K562 (cell line): ENCODE measurements at regions not wholly inside any gene's neighbourhood (a gene's known extent, or its start where the extent isn't known, plus 50 kb on each side); places are given as distances from the start of the nearest gene placed in this dataset.

Source experiments
- CAMTA2 ChIP-seq: fragments of 250-450 bp; sonication (Bioruptor Pico); conservative IDR thresholded peaks from 2 replicates; pipeline ENCODE4 v1.5.1; 2022
- CBFA2T3 ChIP-seq: fragments of 450-650 bp; IDR thresholded peaks from 2 replicates; pipeline ENCODE4 v1.6.1; 2017
- CBX1 ChIP-seq: sonication (generic); IDR thresholded peaks from 2 replicates; pipeline ENCODE4 v1.6.1; 2016; ENCODE audit warnings: antibody characterized with exemption, low read depth, mild to moderate bottlenecking
- EGR1 ChIP-seq: fragments of 450-650 bp; conservative IDR thresholded peaks from 2 replicates; pipeline ENCODE4 v1.6.1; 2017; ENCODE audit warnings: mild to moderate bottlenecking
- EWSR1 ChIP-seq: fragments of 450-650 bp; IDR thresholded peaks from 2 replicates; pipeline ENCODE4 v1.6.1; 2018; ENCODE audit warnings: borderline replicate concordance, mild to moderate bottlenecking, low read depth, moderate library complexity; ENCODE audit not compliant: partially characterized antibody
- KLF1 ChIP-seq: fragments of 450-650 bp; IDR thresholded peaks from 2 replicates; pipeline ENCODE4 v1.6.1; 2016; ENCODE audit warnings: missing genetic modification characterization, missing compliant biosample characterization
- KLF10 ChIP-seq: fragments of 250-450 bp; sonication (Bioruptor Pico); IDR thresholded peaks from 2 replicates; pipeline ENCODE4 v1.6.1; 2021; ENCODE audit warnings: matching md5 sums
- NCOA2 ChIP-seq, 2 experiments: fragments of 450-650 bp; IDR thresholded peaks; 2 replicates each; pipeline ENCODE4 v1.6.1; 2018; ENCODE audit warnings: mild to moderate bottlenecking in 2 of 2, moderate library complexity in 1 of 2; ENCODE audit not compliant: partially characterized antibody in 2 of 2
- NR1H2 ChIP-seq: sonication (generic); formaldehyde crosslinking; IDR thresholded peaks from 2 replicates; pipeline ENCODE4 v1.4.0; 2020; ENCODE audit warnings: mild to moderate bottlenecking, missing genetic modification reagents
- RBBP5 ChIP-seq: fragments of 200-600 bp; sonication (generic); IDR thresholded peaks from 2 replicates; pipeline ENCODE4 v1.6.1; 2012; ENCODE audit warnings: borderline replicate concordance, mild to moderate bottlenecking, low read length, control low read depth, inconsistent platforms; ENCODE audit not compliant: insufficient read depth, poor library complexity, severe bottlenecking
- RFX1 ChIP-seq: fragments of 450-650 bp; IDR thresholded peaks from 2 replicates; pipeline ENCODE4 v1.6.1; 2016; ENCODE audit warnings: mild to moderate bottlenecking, moderate library complexity
- U2AF2 ChIP-seq: fragments of 200-400 bp; formaldehyde crosslinking; optimal IDR thresholded peaks from 2 replicates; pipeline ENCODE3; 2017; ENCODE audit warnings: low read depth, mild to moderate bottlenecking, low read length
- ZNF217 ChIP-seq: sonication (generic); formaldehyde crosslinking; IDR thresholded peaks from 2 replicates; pipeline ENCODE4 v1.8.0; 2022; ENCODE audit warnings: mild to moderate bottlenecking, missing genetic modification reagents
- ZNF316 ChIP-seq: fragments of 450-650 bp; IDR thresholded peaks from 2 replicates; pipeline ENCODE4 v1.6.1; 2016
- ZNF699 ChIP-seq: fragments of 250-450 bp; sonication (Bioruptor Pico); IDR thresholded peaks from 2 replicates; pipeline ENCODE4 v1.8.0; 2021; ENCODE audit warnings: mild to moderate bottlenecking, moderate library complexity; ENCODE audit not compliant: insufficient replicate concordance
- TF ChIP-seq, protein P1 (sequence below): fragments of 450-650 bp; IDR thresholded peaks from 2 replicates; pipeline ENCODE4 v1.6.1; 2017; ENCODE audit warnings: antibody characterized with exemption
- TF ChIP-seq, protein P2 (sequence below): fragments of 450-650 bp; IDR thresholded peaks from 2 replicates; pipeline ENCODE4 v1.6.1; 2016; ENCODE audit warnings: borderline replicate concordance
- TF ChIP-seq, protein P3 (sequence below), 2 experiments: fragments of 450-650 bp in 1 of 2; sonication (generic) in 1 of 2; formaldehyde crosslinking in 1 of 2; IDR thresholded peaks in 1 of 2; conservative IDR thresholded peaks in 1 of 2; 2 replicates each; pipeline versions ENCODE4 v1.6.1 to v1.8.1; 2016 to 2023; ENCODE audit warnings: mild to moderate bottlenecking in 2 of 2, moderate library complexity in 2 of 2, inconsistent platforms in 1 of 2, missing genetic modification reagents in 1 of 2
- TF ChIP-seq, protein P4 (sequence below): IDR thresholded peaks from 2 replicates; pipeline ENCODE4 v1.6.1; 2016; ENCODE audit warnings: missing genetic modification characterization, missing compliant biosample characterization
- TF ChIP-seq, protein P5 (sequence below): fragments of 200-800 bp; sonication (Bioruptor generic); IDR thresholded peaks from 2 replicates; pipeline ENCODE4 v1.6.1; 2017; ENCODE audit warnings: missing genetic modification characterization, missing compliant biosample characterization

DNA sequence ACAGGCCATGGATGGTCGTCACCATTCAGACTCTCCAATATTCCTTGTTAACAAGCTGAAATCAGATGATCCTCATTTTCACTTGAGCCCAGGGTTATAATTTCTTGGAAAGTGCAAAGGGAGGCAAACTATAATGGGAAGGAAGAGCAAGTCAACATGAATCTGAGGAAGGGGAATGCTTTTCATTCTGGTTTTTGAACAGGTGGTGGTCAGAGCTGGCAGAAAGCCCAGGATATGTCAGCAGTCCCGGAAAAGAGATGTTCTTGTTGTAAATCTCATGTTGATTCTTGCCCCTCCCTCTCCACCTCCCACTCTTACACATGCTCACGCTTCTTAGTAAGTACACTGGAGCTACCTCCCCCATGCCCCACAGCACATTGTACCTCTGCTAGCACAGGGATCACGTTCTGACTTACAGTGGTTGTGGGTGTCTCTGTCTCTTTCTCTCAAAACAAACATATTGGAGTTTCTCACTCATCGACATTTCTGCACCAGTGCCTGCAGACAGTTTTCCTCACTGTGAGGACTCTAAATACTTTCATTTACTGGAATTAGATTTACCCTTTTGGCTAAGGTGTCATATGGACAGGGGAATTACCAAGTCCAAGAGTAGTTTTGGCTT, 77.6 kb downstream of the XCL2 start (continued):
- TF ChIP-seq, protein P1, sequence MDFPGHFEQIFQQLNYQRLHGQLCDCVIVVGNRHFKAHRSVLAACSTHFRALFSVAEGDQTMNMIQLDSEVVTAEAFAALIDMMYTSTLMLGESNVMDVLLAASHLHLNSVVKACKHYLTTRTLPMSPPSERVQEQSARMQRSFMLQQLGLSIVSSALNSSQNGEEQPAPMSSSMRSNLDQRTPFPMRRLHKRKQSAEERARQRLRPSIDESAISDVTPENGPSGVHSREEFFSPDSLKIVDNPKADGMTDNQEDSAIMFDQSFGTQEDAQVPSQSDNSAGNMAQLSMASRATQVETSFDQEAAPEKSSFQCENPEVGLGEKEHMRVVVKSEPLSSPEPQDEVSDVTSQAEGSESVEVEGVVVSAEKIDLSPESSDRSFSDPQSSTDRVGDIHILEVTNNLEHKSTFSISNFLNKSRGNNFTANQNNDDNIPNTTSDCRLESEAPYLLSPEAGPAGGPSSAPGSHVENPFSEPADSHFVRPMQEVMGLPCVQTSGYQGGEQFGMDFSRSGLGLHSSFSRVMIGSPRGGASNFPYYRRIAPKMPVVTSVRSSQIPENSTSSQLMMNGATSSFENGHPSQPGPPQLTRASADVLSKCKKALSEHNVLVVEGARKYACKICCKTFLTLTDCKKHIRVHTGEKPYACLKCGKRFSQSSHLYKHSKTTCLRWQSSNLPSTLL: no peak
- TF ChIP-seq NCOA2 (IDR thresholded peaks at IDR 0.05; ENCODE audit: partially characterized antibody in 2 of 2) (no peak), CAMTA2 (CRISPR knock-in tag) (no peak), ZNF217 (CRISPR knock-in tag) (no peak), RBBP5 (no peak), NR1H2 (no peak), ZNF699 (CRISPR knock-in tag) (no peak), CBX1 (no peak), KLF10 (CRISPR knock-in tag) (no peak), CBFA2T3 (peak; percentile 79), U2AF2 (no peak), KLF1 (tag) (no peak), EWSR1 (no peak), EGR1 (peak; percentile 78), ZNF316 (no peak), RFX1 (no peak)
- TF ChIP-seq, protein P2, sequence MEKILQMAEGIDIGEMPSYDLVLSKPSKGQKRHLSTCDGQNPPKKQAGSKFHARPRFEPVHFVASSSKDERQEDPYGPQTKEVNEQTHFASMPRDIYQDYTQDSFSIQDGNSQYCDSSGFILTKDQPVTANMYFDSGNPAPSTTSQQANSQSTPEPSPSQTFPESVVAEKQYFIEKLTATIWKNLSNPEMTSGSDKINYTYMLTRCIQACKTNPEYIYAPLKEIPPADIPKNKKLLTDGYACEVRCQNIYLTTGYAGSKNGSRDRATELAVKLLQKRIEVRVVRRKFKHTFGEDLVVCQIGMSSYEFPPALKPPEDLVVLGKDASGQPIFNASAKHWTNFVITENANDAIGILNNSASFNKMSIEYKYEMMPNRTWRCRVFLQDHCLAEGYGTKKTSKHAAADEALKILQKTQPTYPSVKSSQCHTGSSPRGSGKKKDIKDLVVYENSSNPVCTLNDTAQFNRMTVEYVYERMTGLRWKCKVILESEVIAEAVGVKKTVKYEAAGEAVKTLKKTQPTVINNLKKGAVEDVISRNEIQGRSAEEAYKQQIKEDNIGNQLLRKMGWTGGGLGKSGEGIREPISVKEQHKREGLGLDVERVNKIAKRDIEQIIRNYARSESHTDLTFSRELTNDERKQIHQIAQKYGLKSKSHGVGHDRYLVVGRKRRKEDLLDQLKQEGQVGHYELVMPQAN: no peak
- TF ChIP-seq, protein P3, sequence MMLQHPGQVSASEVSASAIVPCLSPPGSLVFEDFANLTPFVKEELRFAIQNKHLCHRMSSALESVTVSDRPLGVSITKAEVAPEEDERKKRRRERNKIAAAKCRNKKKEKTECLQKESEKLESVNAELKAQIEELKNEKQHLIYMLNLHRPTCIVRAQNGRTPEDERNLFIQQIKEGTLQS (IDR thresholded peaks at IDR 0.05): peak; percentile 43; the same call in 1 of the 2 replicates
- TF ChIP-seq, protein P3 (CRISPR knock-in tag; conservative IDR thresholded peaks at IDR 0.05): no peak
- TF ChIP-seq, protein P4, sequence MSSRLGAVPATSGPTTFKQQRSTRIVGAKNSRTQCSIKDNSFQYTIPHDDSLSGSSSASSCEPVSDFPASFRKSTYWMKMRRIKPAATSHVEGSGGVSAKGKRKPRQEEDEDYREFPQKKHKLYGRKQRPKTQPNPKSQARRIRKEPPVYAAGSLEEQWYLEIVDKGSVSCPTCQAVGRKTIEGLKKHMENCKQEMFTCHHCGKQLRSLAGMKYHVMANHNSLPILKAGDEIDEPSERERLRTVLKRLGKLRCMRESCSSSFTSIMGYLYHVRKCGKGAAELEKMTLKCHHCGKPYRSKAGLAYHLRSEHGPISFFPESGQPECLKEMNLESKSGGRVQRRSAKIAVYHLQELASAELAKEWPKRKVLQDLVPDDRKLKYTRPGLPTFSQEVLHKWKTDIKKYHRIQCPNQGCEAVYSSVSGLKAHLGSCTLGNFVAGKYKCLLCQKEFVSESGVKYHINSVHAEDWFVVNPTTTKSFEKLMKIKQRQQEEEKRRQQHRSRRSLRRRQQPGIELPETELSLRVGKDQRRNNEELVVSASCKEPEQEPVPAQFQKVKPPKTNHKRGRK (tag): no peak
- TF ChIP-seq, protein P5, sequence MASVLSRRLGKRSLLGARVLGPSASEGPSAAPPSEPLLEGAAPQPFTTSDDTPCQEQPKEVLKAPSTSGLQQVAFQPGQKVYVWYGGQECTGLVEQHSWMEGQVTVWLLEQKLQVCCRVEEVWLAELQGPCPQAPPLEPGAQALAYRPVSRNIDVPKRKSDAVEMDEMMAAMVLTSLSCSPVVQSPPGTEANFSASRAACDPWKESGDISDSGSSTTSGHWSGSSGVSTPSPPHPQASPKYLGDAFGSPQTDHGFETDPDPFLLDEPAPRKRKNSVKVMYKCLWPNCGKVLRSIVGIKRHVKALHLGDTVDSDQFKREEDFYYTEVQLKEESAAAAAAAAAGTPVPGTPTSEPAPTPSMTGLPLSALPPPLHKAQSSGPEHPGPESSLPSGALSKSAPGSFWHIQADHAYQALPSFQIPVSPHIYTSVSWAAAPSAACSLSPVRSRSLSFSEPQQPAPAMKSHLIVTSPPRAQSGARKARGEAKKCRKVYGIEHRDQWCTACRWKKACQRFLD (CRISPR knock-in tag): no peak
